ENCODE measurements at regions not wholly inside any gene's neighbourhood (a gene's known extent, or its start where the extent isn't known, plus 50 kb on each side); places are given as distances from the start of the nearest gene placed in this dataset.

- TF ChIP-seq POLR2AphosphoS5 (IDR thresholded peaks at IDR 0.05; ENCODE audit: low read depth, low read length) (no peak), POLR2A (IDR thresholded peaks at IDR 0.05; ENCODE audit: low read depth, low read length) (no peak), TAF1 (IDR thresholded peaks at IDR 0.05; ENCODE audit: low read depth, low read length) (no peak)
Measured at GRCh38 chr2:7986431-7986830, 695.4 kb upstream of the ID2 start.

All from GM12891 (cell line).